HG03139 (cell line): ENCODE measurements at regions not wholly inside any gene's neighbourhood (a gene's known extent, or its start where the extent isn't known, plus 50 kb on each side); places are given as distances from the start of the nearest gene placed in this dataset.
"Not testable (repeated sequence)": the region's sequence is repeated elsewhere in the genome, so short reads cannot be mapped to it uniquely, and the experiment has no call there.

Experiments used
- ATAC-seq: cut with Tn5 transposase; IDR thresholded peaks from one replicate; pipeline ENCODE4 v1.9.1; 2021; ENCODE audit not compliant: unreplicated experiment

GRCh38 chr13:47707414-47707813 lies 293.7 kb downstream of the SUCLA2 start:
- no peak for ATAC-seq

- no peak for ATAC-seq
These were observed 295.9 kb downstream of the SUCLA2 start for GRCh38 chr13:47705185-47705584.

DNA sequence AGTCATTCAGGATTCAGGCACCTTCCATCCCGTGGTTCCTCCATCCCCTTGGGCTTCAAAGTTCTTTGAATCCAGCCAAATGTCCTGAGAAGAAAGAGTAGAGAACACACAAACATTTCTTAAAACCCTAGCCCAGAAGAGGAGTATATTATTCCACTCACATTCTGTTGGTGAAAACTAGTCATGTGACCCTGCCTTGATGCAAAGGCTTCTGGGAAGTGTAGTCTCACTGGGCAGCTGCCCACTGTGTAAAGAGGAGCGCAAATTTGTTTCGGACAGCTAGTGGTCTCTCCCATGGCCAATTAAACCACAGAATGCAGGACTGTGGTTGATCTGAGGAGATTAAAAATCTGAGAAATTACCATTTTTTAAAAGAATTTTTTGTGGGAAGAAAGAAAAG lies 304.4 kb downstream of the SUCLA2 start:
- ATAC-seq, result no peak

- ATAC-seq, result no peak
These were observed 313.5 kb downstream of the SUCLA2 start for GRCh38 chr13:47687577-47687976.

DNA sequence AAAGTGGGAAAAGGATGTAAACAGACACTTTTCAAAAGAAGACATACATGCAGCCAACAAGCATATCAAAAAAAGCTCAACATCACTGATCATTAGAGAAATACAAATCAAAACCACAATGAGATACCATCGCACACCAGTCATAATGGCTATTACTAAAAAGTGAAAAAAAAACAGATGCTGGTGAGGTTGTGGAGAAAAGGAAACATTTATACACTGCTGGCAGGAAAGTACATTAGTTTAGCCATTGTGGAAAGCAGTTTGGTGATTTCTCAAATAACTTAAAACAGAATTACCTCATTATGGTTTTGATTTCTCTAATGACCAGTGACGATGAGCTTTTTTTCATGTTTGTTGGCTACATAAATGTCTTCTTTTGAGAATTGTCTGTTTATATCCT lies 315.9 kb downstream of the SUCLA2 start:
- ATAC-seq, result not testable (repeated sequence)

DNA sequence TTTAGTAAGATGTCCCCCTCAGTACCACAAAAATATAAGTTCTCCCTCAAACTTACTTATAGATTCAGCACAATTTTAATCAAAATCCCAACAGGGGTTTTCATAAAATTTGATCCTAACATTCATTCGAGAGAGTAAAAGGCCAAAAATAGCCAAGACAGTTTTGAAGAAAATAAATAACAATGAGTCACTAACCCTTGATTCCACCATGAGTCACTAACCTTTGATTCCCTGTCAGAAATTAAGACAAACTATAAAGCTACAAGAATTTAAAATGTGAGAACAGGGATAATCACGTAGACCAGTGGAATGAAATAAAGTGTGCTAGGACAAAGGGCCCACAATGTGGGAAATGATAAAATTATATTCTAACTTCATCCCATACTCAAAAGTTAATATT lies 320.3 kb downstream of the SUCLA2 start:
- ATAC-seq, result no peak

DNA sequence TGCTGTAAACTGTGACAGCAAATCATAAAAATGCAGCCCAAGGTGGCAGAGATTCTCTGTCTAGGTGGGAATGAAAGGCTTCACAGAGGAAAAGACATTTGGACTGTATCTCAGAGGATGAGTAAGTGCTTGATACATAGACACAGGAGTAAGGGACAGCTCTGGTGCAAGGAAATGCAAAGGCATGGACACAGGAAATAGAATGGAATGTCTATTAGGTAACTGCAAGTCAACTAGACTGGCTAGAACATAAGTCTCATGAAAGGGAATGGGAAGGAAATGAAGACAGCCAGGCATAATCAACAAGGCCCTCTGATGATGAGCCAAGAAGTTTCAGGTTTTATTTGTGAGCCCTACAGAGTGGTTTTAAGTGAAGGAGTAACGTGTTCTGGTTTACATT lies 321.7 kb downstream of the SUCLA2 start:
- ATAC-seq, result no peak

DNA sequence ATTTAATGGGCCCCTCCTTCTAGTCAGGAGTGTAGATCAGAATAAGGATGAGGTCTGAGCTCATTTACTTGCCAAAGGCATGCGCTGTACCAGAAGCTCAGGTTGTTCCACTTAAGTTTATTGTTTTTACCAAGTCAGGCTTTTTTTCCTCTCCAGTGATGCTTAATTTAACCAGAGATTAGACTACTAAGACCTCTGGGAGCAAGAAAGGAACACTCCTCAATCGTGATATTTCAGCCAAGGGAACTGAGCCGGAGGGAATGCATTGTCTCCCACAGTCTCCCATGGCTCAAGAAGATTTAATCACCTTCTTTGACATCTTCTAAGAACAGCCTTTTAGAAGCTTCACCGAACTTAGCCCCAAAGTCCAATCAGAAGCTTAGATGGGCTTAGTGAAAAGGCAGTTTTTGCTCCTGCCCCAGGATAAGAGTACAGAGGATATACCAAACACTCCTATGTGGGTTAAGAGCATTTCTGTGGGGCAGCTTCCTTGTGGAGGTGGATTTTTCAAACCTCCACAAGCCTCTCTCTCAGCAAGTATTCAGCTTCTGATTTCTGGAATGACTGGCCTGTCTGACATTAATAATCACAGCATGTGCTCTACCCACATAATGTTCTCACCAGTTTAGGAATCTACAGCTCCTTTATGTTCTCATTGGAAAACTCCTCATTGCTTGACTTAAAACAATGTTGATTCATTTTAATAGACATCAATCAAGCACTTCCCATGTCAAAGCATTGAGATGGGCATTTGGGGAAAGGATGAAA lies 322.7 kb downstream of the SUCLA2 start:
- ATAC-seq, result no peak

DNA sequence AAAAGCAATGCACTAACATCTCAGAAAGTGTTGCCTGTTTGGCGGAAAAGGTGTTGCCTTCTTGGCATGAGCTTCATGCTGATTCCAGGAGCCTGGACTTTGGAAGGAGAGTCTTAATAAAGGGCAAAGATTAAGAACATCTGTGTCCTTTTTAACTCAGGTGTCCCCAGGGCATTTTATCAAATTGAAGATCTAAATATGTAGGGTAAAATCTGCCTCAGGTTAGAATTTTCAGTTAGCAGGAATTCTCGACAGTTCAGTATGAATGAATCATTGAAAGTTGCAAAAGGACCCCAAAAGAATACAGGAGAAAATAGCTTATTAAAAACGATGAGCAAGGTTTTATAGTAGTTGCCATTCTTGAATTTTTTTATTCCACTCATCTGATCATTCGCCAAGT lies 325.2 kb downstream of the SUCLA2 start:
- no peak for ATAC-seq

DNA sequence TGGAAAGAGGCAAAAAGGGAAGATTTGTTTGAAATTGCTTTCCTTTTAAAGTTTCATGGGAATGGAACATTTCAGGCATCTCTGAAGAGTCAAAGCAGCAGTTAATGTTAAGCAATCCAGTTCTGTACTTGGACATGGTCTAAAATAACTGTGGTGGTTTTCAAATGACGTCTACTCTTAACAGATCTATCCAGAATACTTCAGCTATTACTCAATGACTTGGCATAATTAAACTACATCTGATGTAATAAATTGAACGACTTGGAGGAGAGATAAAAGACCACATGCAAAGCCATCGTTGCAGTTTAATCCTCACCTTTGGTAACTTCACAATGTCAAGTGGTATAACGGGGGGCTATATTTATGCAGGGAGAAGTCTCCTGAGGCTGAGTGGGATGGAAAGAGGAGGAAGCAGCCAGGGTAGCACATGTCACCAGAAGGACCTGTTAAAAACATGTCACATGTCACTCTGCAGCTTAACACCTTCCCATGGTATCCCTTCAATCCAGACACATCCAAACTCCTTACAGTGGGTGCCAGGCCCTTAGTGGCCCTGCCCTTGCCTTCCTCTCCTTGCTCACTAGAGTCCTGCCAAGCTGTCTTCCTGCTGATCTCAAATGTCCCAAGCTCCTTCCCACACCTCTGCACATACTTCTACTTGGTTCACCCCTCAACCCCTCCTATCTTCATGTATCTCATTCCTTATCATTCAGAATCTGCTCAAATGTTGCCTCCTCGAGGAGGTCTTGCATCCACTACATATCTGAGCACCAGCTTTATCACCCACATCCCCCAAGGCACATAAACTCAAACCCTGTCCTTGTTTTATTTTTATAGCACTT lies 327.8 kb downstream of the SUCLA2 start:
- ATAC-seq, result no peak

- no peak for ATAC-seq
These were observed 328.6 kb downstream of the SUCLA2 start for GRCh38 chr13:47672245-47673008.

DNA sequence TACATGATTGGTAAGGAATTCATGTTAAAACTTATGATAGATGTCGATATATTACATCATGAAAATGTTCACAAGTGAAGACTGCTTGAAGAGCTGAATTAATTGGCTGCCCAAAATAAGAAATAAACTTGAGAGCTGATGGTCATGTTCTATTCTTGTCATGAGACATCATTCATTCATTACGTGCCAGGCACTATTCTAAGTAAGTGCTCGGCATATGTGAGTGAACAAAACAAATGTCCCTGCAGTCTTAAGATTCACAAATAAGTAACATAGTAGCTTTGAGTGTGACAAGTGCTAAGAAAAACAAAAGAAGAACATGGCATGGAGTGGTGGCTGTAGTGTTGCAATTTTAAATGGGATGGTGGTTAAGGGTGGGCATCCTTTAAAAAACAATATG lies 329.3 kb downstream of the SUCLA2 start:
- no peak for ATAC-seq

DNA sequence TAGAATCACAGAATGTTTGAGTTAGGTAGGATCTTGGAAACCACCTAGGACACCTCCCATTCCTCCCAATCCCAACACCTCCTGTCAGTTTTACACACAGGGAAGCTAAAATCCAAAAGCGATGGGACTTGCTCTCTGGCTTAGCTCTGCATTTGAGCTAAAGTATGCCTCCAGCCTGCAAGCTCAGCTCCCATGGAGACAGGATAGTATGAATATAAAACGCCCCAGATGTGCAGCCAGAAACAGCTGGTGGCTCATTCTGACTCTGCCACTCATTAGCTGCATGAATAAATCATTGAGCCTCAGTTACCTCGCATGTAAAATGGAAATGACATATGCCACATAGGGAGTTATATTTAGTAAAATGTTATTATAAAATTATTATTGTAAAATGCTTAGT lies 336.0 kb downstream of the SUCLA2 start:
- no peak for ATAC-seq

DNA sequence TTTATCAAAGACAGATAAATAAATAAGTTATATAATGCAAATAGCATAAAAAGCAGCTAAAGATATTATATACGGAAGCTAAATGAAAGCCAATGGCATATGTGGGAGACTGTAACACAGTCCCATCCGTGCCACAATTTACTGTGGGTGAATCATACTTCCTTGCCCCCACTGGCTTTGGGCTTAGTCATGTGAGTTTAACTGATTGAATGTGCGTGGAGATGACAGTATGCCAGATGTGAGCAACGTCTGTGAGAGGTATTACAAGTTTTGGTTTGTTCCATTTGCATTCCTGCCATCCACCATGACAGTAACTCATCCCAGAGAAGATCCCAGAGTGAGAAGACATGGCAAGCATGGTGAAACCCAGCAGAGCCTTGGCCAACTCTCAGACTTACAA lies 340.0 kb downstream of the SUCLA2 start:
- ATAC-seq, result no peak

- ATAC-seq, result no peak
These were observed 344.4 kb downstream of the SUCLA2 start for GRCh38 chr13:47656651-47657050.

GRCh38 chr13:47650209-47650608 lies 350.9 kb downstream of the SUCLA2 start:
- no peak for ATAC-seq

GRCh38 chr13:47647001-47647400 lies 354.1 kb downstream of the SUCLA2 start:
- no peak for ATAC-seq

- ATAC-seq, result no peak
These were observed 354.8 kb downstream of the SUCLA2 start for GRCh38 chr13:47646298-47646697.

- no peak for ATAC-seq
These were observed 361.2 kb downstream of the SUCLA2 start for GRCh38 chr13:47639738-47640447.

DNA sequence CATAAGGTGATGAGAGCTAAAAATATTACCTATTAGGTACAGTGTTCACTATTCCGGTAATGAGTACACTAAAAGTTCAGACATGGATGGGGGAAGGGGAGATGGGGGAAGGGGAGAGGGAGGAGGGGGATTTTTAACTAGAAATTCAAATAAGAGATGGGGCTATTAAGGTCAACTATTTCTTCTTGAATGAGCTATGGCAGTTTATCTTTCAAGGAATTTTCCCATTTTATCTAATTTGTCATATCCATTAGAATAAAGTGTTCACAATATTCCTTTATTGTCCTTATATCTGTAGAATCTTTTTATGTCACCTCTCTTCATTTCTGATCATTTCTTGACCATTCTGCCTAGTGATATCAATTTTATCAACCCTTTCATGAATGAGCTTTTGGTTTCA lies 362.4 kb downstream of the SUCLA2 start:
- no peak for ATAC-seq

GRCh38 chr13:47632311-47632710 lies 368.8 kb downstream of the SUCLA2 start:
- no peak for ATAC-seq
